Loucy (cell line): ENCODE measurements at regions not wholly inside any gene's neighbourhood (a gene's known extent, or its start where the extent isn't known, plus 50 kb on each side); places are given as distances from the start of the nearest gene placed in this dataset.

Source experiments
- H2AFZ ChIP-seq: fragments of 200-600 bp; sonication (generic); 2 replicates; pipeline ENCODE4 v1.6.0; 2016; ENCODE audit warnings: antibody characterized with exemption, mild to moderate bottlenecking, low read length, moderate library complexity
- H3F3A ChIP-seq: fragments of 200-600 bp; 2 replicates; pipeline ENCODE4 v1.6.0; 2016; ENCODE audit warnings: antibody characterized with exemption, low read depth, mild to moderate bottlenecking
- H3K27me3 ChIP-seq: fragments of 200-600 bp; sonication (generic); 2 replicates; pipeline ENCODE4 v1.6.1; 2014; ENCODE audit warnings: low read length, mild to moderate bottlenecking; ENCODE audit not compliant: insufficient read depth, poor library complexity, severe bottlenecking
- H3K36me3 ChIP-seq: fragments of 200-600 bp; sonication (generic); 2 replicates; pipeline ENCODE4 v1.6.1; 2016; ENCODE audit warnings: low read length; ENCODE audit not compliant: insufficient read depth
- H3K4me1 ChIP-seq: fragments of 200-600 bp; sonication (generic); 2 replicates; pipeline ENCODE4 v1.5.1; 2014; ENCODE audit warnings: low read length, mild to moderate bottlenecking; ENCODE audit not compliant: insufficient read depth, poor library complexity, severe bottlenecking
- H3K4me2 ChIP-seq: fragments of 200-600 bp; sonication (generic); 2 replicates; pipeline ENCODE4 v1.6.0; 2014; ENCODE audit warnings: antibody characterized with exemption, low read length, low read depth, mild to moderate bottlenecking; ENCODE audit not compliant: poor library complexity, severe bottlenecking
- H3K4me3 ChIP-seq: fragments of 200-600 bp; sonication (generic); 2 replicates; pipeline ENCODE4 v1.5.1; 2014; ENCODE audit warnings: low read length, mild to moderate bottlenecking, mixed read lengths; ENCODE audit not compliant: poor library complexity, severe bottlenecking
- H3K79me2 ChIP-seq: fragments of 200-600 bp; sonication (generic); 2 replicates; pipeline ENCODE4 v1.6.1; 2014; ENCODE audit warnings: low read length; ENCODE audit not compliant: insufficient read depth
- H3K9ac ChIP-seq: fragments of 200-600 bp; sonication (generic); 2 replicates; pipeline ENCODE4 v1.6.0; 2014; ENCODE audit warnings: mild to moderate bottlenecking, low read depth, low read length, moderate library complexity; ENCODE audit not compliant: poor library complexity, severe bottlenecking
- H3K9me2 ChIP-seq: fragments of 200-600 bp; sonication (generic); replicated peaks from 2 replicates; pipeline ENCODE4 v1.6.1; 2016; ENCODE audit warnings: low read depth, low read length, mixed read lengths
- H3K9me3 ChIP-seq: fragments of 200-600 bp; sonication (generic); 2 replicates; pipeline ENCODE4 v1.6.1; 2014; ENCODE audit warnings: mild to moderate bottlenecking, antibody characterized with exemption, low read length, low read depth; ENCODE audit not compliant: insufficient read depth
- H4K20me1 ChIP-seq: fragments of 200-600 bp; sonication (generic); 2 replicates; pipeline ENCODE4 v1.6.0; 2014; ENCODE audit warnings: antibody characterized with exemption, low read length, mild to moderate bottlenecking; ENCODE audit not compliant: insufficient read depth, poor library complexity, severe bottlenecking
- CTCF ChIP-seq: fragments of 200-600 bp; sonication (generic); conservative IDR thresholded peaks from 2 replicates; pipeline ENCODE4 v1.5.1; 2014; ENCODE audit warnings: mild to moderate bottlenecking, antibody characterized with exemption, low read length
- EZH2phosphoT487 ChIP-seq: fragments of 200-600 bp; IDR thresholded peaks from 2 replicates; pipeline ENCODE4 v1.6.1; 2018; ENCODE audit warnings: antibody characterized with exemption, mild to moderate bottlenecking, moderate library complexity, borderline replicate concordance

GRCh38 chr5:166499447-166500240, 1791.8 kb upstream of the WWC1 start:
- TF ChIP-seq CTCF (no peak), EZH2phosphoT487 (no peak)
- Histone ChIP-seq H3K9me3 (no peaks in the 10 kb centered on the region), H3K4me3 (no peak overlapping the region), H4K20me1 (no peaks in the 10 kb centered on the region), H3F3A (no peaks in the 10 kb centered on the region), H3K4me2 (no peak overlapping the region), H3K79me2 (no peaks in the 10 kb centered on the region), H3K9me2 (no peaks in the 10 kb centered on the region), H3K4me1 (no peaks in the 10 kb centered on the region), H2AFZ (no peak overlapping the region), H3K36me3 (no peaks in the 10 kb centered on the region), H3K9ac (no peak overlapping the region), H3K27me3 (no peaks in the 10 kb centered on the region)

- Histone ChIP-seq H3K79me2 (no peaks in the 10 kb centered on the region), H3K4me3 (no peak overlapping the region), H3K9me2 (no peaks in the 10 kb centered on the region), H4K20me1 (no peaks in the 10 kb centered on the region), H3K27me3 (no peaks in the 10 kb centered on the region), H3K36me3 (no peaks in the 10 kb centered on the region), H3F3A (no peaks in the 10 kb centered on the region), H3K4me2 (no peak overlapping the region), H3K4me1 (no peaks in the 10 kb centered on the region), H3K9me3 (no peaks in the 10 kb centered on the region), H3K9ac (no peak overlapping the region), H2AFZ (no peak overlapping the region)
- TF ChIP-seq EZH2phosphoT487: no peak
- TF ChIP-seq CTCF: no peak
Measured at GRCh38 chr5:166503506-166503905, 1787.9 kb upstream of the WWC1 start.

GRCh38 chr5:166505067-166505466, 1786.4 kb upstream of the WWC1 start:
- Histone ChIP-seq H3K4me3 (no peak overlapping the region), H3K9me3 (no peaks in the 10 kb centered on the region), H4K20me1 (no peaks in the 10 kb centered on the region), H3F3A (no peaks in the 10 kb centered on the region), H2AFZ (no peak overlapping the region), H3K9me2 (no peaks in the 10 kb centered on the region), H3K36me3 (no peaks in the 10 kb centered on the region), H3K27me3 (no peaks in the 10 kb centered on the region), H3K4me1 (no peaks in the 10 kb centered on the region), H3K79me2 (no peaks in the 10 kb centered on the region), H3K4me2 (no peak overlapping the region), H3K9ac (no peak overlapping the region)
- TF ChIP-seq EZH2phosphoT487 (no peak), CTCF (no peak)
